ENCODE measurements at regions not wholly inside any gene's neighbourhood (a gene's known extent, or its start where the extent isn't known, plus 50 kb on each side); places are given as distances from the start of the nearest gene placed in this dataset.

DNA sequence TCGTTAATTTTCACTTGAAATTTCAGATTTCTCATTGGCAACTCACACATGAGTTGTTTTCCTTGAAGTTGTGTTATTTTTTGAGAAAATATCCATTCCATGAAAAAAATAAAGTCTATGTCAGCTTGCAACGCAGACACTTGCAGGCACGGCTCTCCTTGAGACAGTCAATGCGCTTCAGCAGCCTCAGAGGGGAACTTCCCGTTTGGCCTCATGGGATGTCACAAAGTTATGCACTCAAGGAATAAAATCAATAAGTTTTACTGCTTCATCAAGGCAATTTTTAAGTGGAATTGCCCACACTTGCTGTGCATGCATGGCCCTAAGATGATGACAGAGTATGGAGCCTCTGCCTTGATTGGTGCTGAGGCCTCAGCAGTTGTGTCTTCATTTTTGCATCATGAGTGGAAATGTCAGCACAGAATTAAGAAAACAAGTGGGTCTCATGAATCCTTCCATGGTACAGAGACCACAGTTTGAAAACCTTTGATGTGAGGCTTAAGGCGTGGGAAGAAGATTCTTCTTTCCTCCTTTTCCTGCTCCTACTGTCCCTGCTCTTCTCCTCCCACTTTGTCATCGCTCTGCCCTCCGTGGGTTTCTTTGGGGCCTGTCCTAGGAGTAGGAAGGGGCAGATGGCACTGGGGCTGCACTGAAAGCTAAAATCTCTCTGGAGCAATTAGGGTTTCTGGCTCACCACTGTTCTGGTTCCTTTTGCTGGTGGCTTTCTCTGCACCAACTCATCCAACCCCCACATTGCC is 509.0 kb upstream of the B3GAT1 start:
- Mint-ChIP-seq H3K27ac (ENCODE audit: low read depth, unreplicated experiment) (no peak overlapping the region), H3K4me1 (ENCODE audit: insufficient read depth, unreplicated experiment) (no peaks in the 10 kb centered on the region), H3K36me3 (ENCODE audit: insufficient read depth, unreplicated experiment) (no peaks in the 10 kb centered on the region), H3K4me3 (ENCODE audit: unreplicated experiment) (no peak overlapping the region), H3K9me3 (ENCODE audit: unreplicated experiment) (peaks cover 41% of the 10 kb centered on the region), H3K27me3 (ENCODE audit: insufficient read depth, unreplicated experiment) (no peaks in the 10 kb centered on the region)
- no TSS peak for BruUV-seq (replicated peaks)
- no peak for DNase-seq (ENCODE audit: unreplicated experiment)
- intact Hi-C loops (cut with micrococcal nuclease), result no loop called here
- ChIA-PET CTCF (no interaction called here), POLR2A (no interaction called here)
- TF ChIP-seq CTCF (IDR thresholded peaks at IDR 0.05; ENCODE audit: unreplicated experiment), result no peak

GRCh38 chr11:134916421-134917213 is 504.6 kb upstream of the B3GAT1 start:
- CTCF ChIA-PET, result interaction anchor here (0.6 kb wide), 1 partner anchor 1934 kb away, joined by 5 read pairs; no protein-coding TSS in a partner anchor
- intact Hi-C loops (cut with micrococcal nuclease), result no loop called here
- Mint-ChIP-seq H3K4me1 (ENCODE audit: insufficient read depth, unreplicated experiment) (no peaks in the 10 kb centered on the region), H3K27ac (ENCODE audit: low read depth, unreplicated experiment) (no peak overlapping the region), H3K4me3 (ENCODE audit: unreplicated experiment) (no peak overlapping the region), H3K9me3 (ENCODE audit: unreplicated experiment) (peaks cover 37% of the 10 kb centered on the region), H3K27me3 (ENCODE audit: insufficient read depth, unreplicated experiment) (no peaks in the 10 kb centered on the region), H3K36me3 (ENCODE audit: insufficient read depth, unreplicated experiment) (no peaks in the 10 kb centered on the region)
- TF ChIP-seq CTCF (IDR thresholded peaks at IDR 0.05; ENCODE audit: unreplicated experiment), result no peak
- DNase-seq (ENCODE audit: unreplicated experiment), result no peak
- BruUV-seq (replicated peaks), result no TSS peak
- POLR2A ChIA-PET, result no interaction called here

GRCh38 chr11:134915881-134916280 is 503.8 kb upstream of the B3GAT1 start:
- no peak for TF ChIP-seq CTCF (IDR thresholded peaks at IDR 0.05; ENCODE audit: unreplicated experiment)
- ChIA-PET POLR2A (no interaction called here), CTCF (no interaction called here)
- intact Hi-C loops (cut with micrococcal nuclease), result no loop called here
- H3K36me3 Mint-ChIP-seq (ENCODE audit: insufficient read depth, unreplicated experiment), result no peaks in the 10 kb centered on the region
- H3K9me3 Mint-ChIP-seq (ENCODE audit: unreplicated experiment), result peaks cover 37% of the 10 kb centered on the region
- H3K27me3 Mint-ChIP-seq (ENCODE audit: insufficient read depth, unreplicated experiment), result no peaks in the 10 kb centered on the region
- H3K4me3 Mint-ChIP-seq (ENCODE audit: unreplicated experiment), result no peak overlapping the region
- no peak overlapping the region for H3K27ac Mint-ChIP-seq (ENCODE audit: low read depth, unreplicated experiment)
- no TSS peak for BruUV-seq (replicated peaks)
- H3K4me1 Mint-ChIP-seq (ENCODE audit: insufficient read depth, unreplicated experiment), result no peaks in the 10 kb centered on the region
- DNase-seq (ENCODE audit: unreplicated experiment), result no peak

DNA sequence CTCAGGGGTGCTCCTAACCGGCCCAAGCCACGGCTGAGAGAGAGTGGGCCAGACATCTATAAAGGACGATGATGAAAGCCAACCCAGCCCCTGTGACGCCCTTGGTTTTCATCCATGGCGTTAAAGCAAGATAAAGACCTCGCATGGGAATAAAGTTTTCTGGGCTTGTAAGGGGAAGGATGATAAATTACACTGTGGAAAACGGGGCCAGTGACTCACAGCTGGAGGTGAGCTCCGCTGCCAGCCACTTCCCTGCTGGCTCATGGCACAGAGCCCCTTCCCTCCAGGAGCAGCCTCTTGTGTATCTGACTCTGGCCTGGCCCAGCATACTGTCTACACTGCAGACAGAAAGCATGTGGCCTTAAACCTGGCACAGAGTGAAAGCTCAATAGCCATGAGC is 503.2 kb upstream of the B3GAT1 start:
- H3K9me3 Mint-ChIP-seq (ENCODE audit: unreplicated experiment), result peaks cover 30% of the 10 kb centered on the region
- no peak for TF ChIP-seq CTCF (IDR thresholded peaks at IDR 0.05; ENCODE audit: unreplicated experiment)
- H3K27me3 Mint-ChIP-seq (ENCODE audit: insufficient read depth, unreplicated experiment), result no peaks in the 10 kb centered on the region
- ChIA-PET POLR2A (no interaction called here), CTCF (no interaction called here)
- no TSS peak for BruUV-seq (replicated peaks)
- intact Hi-C loops (cut with micrococcal nuclease), result no loop called here
- no peaks in the 10 kb centered on the region for H3K4me1 Mint-ChIP-seq (ENCODE audit: insufficient read depth, unreplicated experiment)
- H3K27ac Mint-ChIP-seq (ENCODE audit: low read depth, unreplicated experiment), result no peak overlapping the region
- H3K36me3 Mint-ChIP-seq (ENCODE audit: insufficient read depth, unreplicated experiment), result no peaks in the 10 kb centered on the region
- H3K4me3 Mint-ChIP-seq (ENCODE audit: unreplicated experiment), result no peak overlapping the region
- peak; percentile 8 for DNase-seq (ENCODE audit: unreplicated experiment)

All from MCF 10A (cell line).